GM21423 (cell line): ENCODE measurements at regions not wholly inside any gene's neighbourhood (a gene's known extent, or its start where the extent isn't known, plus 50 kb on each side); places are given as distances from the start of the nearest gene placed in this dataset.
"Not testable (repeated sequence)": the region's sequence is repeated elsewhere in the genome, so short reads cannot be mapped to it uniquely, and the experiment has no call there.

Source experiments
- ATAC-seq: cut with Tn5 transposase; IDR thresholded peaks from one replicate; pipeline ENCODE4 v1.9.1; 2021; ENCODE audit warnings: mild to moderate bottlenecking, moderate library complexity; ENCODE audit not compliant: unreplicated experiment

- no peak for ATAC-seq
Measured at GRCh38 chr13:87736849-87737385, 65.7 kb downstream of the SLITRK5 start.

- no peak for ATAC-seq
Measured at GRCh38 chr13:87754097-87754496, 82.9 kb downstream of the SLITRK5 start.

DNA sequence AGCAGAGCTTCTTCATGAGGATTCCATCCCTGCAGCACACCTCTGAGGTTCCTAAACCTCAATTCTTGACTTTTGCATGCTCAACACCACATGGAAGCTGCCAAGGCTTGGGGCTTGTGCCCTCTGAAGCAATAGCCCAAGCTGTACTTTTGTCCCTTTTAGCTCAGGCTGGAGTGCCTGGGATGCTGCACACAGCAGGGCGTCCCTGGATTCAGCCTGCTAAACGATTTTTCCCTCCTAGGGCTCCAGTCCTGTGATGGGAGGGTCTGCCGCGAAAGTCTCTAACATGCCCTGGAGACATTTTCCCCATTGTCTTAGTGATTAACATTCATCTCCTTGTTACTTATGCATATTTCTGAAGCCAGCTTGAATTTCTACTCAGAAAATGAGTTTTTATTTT lies 98.3 kb downstream of the SLITRK5 start:
- no peak for ATAC-seq

DNA sequence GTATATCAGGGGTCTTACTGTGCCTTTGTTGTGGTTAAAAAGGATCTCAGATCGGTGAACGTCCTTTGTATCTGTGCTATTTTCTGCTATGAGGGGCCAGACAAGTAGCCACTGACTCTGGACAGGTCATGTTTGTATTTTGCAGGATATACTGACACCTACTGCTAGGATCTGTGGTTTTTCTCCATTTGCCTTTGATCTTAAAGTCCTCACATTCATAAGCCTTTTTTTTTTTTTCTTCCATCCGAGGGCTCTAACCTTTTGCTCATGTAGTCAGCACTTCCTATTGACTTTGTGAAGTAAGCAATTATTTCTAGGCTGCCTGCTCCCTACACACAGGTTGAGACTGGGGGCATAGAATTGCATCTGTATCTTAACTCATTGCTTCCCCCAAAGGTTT lies 106.2 kb downstream of the SLITRK5 start:
- ATAC-seq, result no peak

DNA sequence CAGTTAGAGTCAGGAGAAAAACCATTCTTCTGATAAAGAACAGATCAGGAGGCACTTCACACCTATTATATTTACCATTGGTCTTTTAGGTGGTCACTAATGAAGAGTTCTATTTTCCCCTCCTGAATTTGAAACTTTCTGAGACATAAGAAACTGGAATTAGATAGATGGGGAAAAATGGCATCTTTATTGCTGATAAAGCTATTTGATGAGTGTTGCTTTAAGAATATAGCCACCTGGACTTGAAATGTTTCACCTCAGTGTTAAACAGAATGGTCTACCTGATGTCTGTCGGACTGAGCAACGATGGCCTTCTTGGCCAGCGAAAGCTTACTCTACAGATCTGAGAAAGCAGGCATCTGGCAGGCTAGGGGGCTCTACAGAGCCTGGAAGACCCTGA lies 107.0 kb downstream of the SLITRK5 start:
- ATAC-seq, result no peak

DNA sequence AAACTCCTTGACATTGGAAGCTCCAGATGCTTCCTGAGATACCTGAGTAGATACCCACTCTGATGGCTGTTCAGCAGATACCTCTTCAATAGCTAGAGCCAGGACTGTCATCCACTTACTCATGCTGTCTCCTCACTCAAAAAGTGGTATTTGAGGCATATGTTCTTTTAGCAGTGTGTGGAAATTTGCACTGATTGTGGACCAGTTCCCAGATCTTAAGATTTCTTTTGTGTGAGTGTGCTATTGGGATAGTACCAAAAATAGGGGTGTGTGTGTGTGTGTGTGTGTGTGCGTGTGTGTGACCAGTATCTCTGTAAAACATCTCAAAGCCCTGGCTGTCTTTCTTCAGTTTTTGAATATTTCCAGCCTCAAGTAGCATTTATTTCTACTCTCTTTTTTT lies 108.3 kb downstream of the SLITRK5 start:
- no peak for ATAC-seq

GRCh38 chr13:87783366-87783765 lies 112.2 kb downstream of the SLITRK5 start:
- no peak for ATAC-seq

DNA sequence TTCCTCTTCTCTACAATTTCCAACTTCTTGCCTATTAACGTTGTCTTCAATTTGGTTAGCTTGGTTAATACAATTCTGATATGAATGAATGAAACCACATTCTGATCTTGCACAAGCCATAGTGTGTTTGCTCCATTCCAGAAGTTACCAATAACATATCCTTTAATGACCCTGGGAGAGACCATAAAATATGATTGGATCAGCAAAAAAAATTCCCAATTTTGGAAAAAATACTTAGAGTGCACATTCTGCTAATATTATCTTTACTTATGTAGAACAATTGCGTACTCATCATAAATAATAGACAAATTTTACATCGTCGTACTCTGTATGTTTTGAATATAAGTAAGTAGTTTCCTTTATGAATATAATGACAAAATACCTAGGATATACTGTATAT lies 117.2 kb downstream of the SLITRK5 start:
- no peak for ATAC-seq

- no peak for ATAC-seq
Measured at GRCh38 chr13:87792878-87793277, 121.7 kb downstream of the SLITRK5 start.

GRCh38 chr13:87798536-87798935 lies 127.4 kb downstream of the SLITRK5 start:
- no peak for ATAC-seq

DNA sequence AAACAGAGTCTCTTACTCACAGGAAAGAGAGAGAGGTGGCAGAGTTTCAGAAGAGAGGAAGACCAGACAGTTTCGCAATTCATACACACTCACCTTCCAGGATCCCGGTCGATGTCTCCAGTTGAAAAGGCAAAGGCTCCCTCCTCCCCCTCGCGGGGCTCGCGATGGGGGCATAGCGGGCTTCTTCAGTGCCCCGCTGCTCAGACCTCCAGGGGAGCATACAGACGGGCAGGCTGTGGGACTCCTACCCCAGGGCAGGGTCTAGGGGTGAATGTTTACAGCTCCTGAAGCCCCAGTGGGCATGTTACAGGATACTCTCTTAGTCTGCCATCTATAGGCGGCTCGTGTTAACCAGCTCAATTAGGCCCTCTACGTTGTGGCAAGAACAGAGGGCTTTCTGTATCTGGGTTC lies 139.2 kb downstream of the SLITRK5 start:
- ATAC-seq, result no peak

DNA sequence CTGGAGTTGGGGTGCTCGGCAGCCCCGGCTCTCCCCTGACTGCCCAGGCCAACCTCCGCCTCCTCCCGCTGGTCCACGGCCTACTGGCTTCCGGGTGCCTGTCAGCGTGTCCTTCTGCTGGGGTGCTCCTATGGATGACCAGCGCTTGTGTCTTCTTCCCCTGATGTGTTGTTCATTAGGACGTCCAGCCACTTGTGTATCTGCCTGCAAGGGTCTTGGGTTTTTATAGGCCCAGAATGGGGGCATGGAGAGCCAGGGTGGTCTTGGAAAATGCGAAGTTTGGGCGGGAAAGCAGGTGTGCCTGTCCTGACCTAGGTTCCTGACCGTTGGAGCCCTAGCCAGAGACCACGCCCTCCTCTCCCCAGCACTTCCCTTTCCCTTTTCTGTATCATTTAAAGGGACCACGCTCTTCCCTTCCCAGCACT lies 139.8 kb downstream of the SLITRK5 start:
- ATAC-seq, result no peak

DNA sequence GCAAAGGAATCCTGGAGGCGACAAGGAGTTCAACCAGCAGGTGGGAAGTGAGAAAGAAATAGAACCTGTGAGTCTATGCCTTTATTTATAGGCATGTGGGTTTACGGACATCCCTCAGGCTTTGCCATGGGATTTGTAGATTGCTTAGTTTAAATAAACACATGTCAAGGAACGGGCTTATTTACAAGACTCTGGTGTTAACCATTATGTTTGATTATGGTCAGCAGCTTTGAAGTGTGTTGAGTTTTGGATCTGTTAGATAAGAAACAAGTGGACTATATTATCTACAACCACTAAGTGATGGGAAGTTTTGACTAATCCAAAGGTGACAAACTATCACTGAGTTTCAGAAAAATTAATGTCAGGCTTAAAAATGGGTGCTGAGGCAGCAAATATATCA lies 143.2 kb downstream of the SLITRK5 start:
- ATAC-seq, result no peak

DNA sequence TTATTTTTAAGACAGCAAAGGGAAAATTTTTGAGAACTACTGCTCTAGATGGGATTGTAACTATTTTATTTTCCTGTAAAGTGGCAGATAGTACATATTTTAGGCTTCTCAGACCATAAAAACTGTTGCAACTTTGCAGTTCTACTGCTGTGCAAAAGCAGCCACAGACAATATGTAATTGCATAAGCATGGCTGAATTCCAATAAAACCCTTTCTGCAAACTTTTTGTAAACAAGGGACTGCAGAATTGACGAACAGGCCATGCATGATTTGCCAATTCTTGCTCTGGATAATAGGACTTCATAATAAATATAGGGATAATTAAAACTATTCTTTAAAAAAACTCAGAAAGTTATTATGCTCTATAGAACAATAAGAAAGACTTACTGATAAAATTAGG lies 149.1 kb downstream of the SLITRK5 start:
- no peak for ATAC-seq

- no peak for ATAC-seq
Measured at GRCh38 chr13:87821512-87821911, 150.3 kb downstream of the SLITRK5 start.

DNA sequence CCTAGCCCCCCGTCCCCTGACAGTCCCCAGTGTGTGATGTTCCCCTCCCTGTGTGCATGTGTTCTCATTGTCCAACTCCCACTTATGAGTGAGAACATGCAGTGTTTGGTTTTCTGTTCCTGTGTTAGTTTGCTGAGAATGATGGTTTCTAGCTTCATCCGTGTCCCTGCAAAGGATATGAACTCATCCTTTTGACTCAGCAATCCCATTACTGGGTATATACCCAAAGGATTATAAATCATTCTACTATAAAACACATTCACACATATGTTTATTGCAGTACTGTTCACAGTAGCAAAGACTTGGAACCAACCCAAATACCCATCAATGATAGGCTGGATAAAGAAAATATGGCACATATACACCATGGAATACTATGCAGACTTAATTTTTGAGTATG lies 155.1 kb downstream of the SLITRK5 start:
- not testable (repeated sequence) for ATAC-seq

GRCh38 chr13:87827479-87827878 lies 156.3 kb downstream of the SLITRK5 start:
- no peak for ATAC-seq

DNA sequence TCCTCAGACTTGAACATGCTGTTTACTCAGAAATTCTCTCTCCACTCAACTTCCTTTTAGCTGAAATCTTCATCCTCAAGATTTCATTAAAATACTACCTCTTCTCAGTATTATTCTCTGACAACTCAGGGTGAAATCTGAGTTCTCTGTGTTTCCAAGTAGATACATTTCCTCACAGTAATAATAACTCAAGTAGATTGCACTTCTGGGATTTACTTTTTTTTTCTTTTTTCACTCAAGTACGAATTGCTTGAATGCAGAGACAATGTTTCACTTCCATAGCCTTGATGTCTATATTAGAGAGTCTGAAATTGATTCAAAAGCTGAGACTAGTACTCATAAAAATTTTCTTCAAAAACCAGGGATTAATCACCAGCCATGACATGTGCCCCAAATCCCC lies 166.4 kb downstream of the SLITRK5 start:
- no peak for ATAC-seq

- no peak for ATAC-seq
Measured at GRCh38 chr13:87837946-87838345, 166.8 kb downstream of the SLITRK5 start.

- ATAC-seq, result no peak
Measured at GRCh38 chr13:87851410-87851809, 180.2 kb downstream of the SLITRK5 start.

DNA sequence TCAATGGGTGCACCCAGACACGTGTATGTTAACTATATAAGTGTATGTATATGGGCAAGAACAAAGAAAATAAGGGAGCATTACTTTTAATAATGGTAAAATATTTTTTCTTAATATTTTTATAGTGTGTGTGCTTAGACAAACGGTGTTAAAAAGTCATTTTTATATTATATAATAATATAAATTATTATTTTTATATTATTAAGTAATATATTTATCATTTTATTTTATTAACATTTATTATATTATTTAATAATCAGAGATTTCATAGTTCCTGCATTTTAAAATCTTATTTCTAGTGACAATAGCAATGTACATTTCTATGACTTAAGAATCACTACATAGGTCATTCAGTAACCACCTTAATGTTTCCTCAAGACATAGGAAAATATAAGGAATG lies 184.4 kb downstream of the SLITRK5 start:
- ATAC-seq, result no peak

GRCh38 chr13:87859261-87859660 lies 188.1 kb downstream of the SLITRK5 start:
- no peak for ATAC-seq

GRCh38 chr13:87867426-87867825 lies 196.3 kb downstream of the SLITRK5 start:
- no peak for ATAC-seq

- no peak for ATAC-seq
Measured at GRCh38 chr13:87868731-87869130, 197.6 kb downstream of the SLITRK5 start.
